ENCODE measurements at regions not wholly inside any gene's neighbourhood (a gene's known extent, or its start where the extent isn't known, plus 50 kb on each side); places are given as distances from the start of the nearest gene placed in this dataset.

DNA sequence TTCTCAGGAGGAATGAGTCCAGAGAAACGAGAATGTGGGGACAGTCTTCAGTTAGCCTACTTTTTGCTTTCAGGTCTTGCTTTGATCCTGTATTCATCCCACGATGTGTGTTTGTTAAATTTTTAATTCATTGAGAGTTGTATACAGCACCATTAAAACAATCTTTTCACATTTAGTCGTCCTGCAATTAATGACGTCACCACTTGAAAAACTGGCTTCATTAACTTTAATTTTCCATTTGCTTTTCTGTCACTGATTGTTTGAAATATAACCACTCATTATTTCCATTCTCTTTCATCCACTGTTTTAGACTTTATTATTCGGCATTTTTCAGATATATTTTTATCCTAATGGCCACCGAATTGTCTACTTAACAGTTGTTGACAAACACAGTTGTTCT, 146.9 kb downstream of the TFEC start:
- intact Hi-C loops (cut with micrococcal nuclease), result no loop called here

More for the DNA sequence above, 146.9 kb downstream of the TFEC start:
- POLR2A ChIA-PET, result no interaction called here
- no peaks in the 10 kb centered on the region for H3K4me1 ChIP-seq (ENCODE audit: control insufficient read depth, extremely low read depth, insufficient read depth, low read length)
- H3K9me1 ChIP-seq (replicated peaks; ENCODE audit: control insufficient read depth, extremely low read depth, insufficient read depth, low read length), result no peaks in the 10 kb centered on the region
- no peaks in the 10 kb centered on the region for H3K36me3 ChIP-seq (ENCODE audit: control insufficient read depth in 2 of 2, extremely low read depth in 1 of 2, insufficient read depth in 2 of 2, low read length in 2 of 2)
- H3K27me3 ChIP-seq (ENCODE audit: control insufficient read depth in 2 of 2, insufficient read depth in 2 of 2, low read length in 2 of 2), result peaks cover 2 to 7% of the 10 kb centered on the region in 2 experiments
- dilution Hi-C loops (cut with MboI; ENCODE audit: extremely low pct_ligation_motif_present, low sequenced_read_pairs), result no loop called here
- H3K27ac ChIP-seq (ENCODE audit: insufficient read depth, low read depth, low read length), result no peak overlapping the region
- no peak for TF ChIP-seq MAX (IDR thresholded peaks at IDR 0.05; ENCODE audit: insufficient read depth, insufficient read length)
- TF ChIP-seq JUN (IDR thresholded peaks at IDR 0.05; ENCODE audit: borderline replicate concordance, insufficient read depth, insufficient read length, low read depth), result no peak
- TF ChIP-seq POLR2AphosphoS5 (IDR thresholded peaks at IDR 0.05; ENCODE audit: insufficient read depth, low read depth, low read length), result no peak
- no peak for TF ChIP-seq MYC (IDR thresholded peaks at IDR 0.05; ENCODE audit: low read depth, low read length)
- no peak for TF ChIP-seq EZH2 (IDR thresholded peaks at IDR 0.05; ENCODE audit: borderline replicate concordance, low read depth, low read length, severe bottlenecking)
- TF ChIP-seq, protein P1, sequence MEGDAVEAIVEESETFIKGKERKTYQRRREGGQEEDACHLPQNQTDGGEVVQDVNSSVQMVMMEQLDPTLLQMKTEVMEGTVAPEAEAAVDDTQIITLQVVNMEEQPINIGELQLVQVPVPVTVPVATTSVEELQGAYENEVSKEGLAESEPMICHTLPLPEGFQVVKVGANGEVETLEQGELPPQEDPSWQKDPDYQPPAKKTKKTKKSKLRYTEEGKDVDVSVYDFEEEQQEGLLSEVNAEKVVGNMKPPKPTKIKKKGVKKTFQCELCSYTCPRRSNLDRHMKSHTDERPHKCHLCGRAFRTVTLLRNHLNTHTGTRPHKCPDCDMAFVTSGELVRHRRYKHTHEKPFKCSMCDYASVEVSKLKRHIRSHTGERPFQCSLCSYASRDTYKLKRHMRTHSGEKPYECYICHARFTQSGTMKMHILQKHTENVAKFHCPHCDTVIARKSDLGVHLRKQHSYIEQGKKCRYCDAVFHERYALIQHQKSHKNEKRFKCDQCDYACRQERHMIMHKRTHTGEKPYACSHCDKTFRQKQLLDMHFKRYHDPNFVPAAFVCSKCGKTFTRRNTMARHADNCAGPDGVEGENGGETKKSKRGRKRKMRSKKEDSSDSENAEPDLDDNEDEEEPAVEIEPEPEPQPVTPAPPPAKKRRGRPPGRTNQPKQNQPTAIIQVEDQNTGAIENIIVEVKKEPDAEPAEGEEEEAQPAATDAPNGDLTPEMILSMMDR (IDR thresholded peaks at IDR 0.05; ENCODE audit: extremely low read depth in 1 of 2, insufficient read depth in 1 of 2, low read depth in 1 of 2, low read length in 2 of 2), result no peak
- no peak for TF ChIP-seq FOS (IDR thresholded peaks at IDR 0.05; ENCODE audit: borderline replicate concordance, insufficient read depth, low read length)
- no peak for TF ChIP-seq GATA2 (IDR thresholded peaks at IDR 0.05; ENCODE audit: insufficient read depth, insufficient read length, low read depth, low read length)
- TF ChIP-seq POLR2A (IDR thresholded peaks at IDR 0.05; ENCODE audit: low read depth, low read length), result no peak
- H2AFZ ChIP-seq (ENCODE audit: low read depth, low read length), result no peak overlapping the region
- no peak overlapping the region for H3K4me3 ChIP-seq (replicated peaks in 1 of 3; ENCODE audit: insufficient read depth in 1 of 3, low read depth in 1 of 3, low read length in 3 of 3)
- no peaks in the 10 kb centered on the region for H3K79me2 ChIP-seq (ENCODE audit: control insufficient read depth, insufficient read depth, low read length)
- H3K9me3 ChIP-seq (replicated peaks; ENCODE audit: control insufficient read depth, insufficient read depth, low read length), result no peaks in the 10 kb centered on the region
- no TSS peak for BruUV-seq (replicated peaks)
- no peak overlapping the region for H3K4me2 ChIP-seq (ENCODE audit: insufficient read depth, low read length)
- DNase-seq (ENCODE audit: low read depth, low spot score) (no peak), FAIRE-seq (no peak)
- H3K9ac ChIP-seq (replicated peaks; ENCODE audit: extremely low read depth, insufficient read depth, low read length), result no peak overlapping the region
- CTCF ChIA-PET, result interaction anchor here (0.6 kb wide), 1 partner anchor 1606 kb away, joined by 5 read pairs; no protein-coding TSS in a partner anchor
- no peaks in the 10 kb centered on the region for H4K20me1 ChIP-seq (replicated peaks; ENCODE audit: control insufficient read depth, extremely low read depth, insufficient read depth, low read length)

All from endothelial cell of umbilical vein (primary cell).